Large intestine (tissue), 3 donors: ENCODE measurements at regions not wholly inside any gene's neighbourhood (a gene's known extent, or its start where the extent isn't known, plus 50 kb on each side); places are given as distances from the start of the nearest gene placed in this dataset.
A peak's percentile ranks its signal among the peaks of the same experiment; 100 is the strongest.
"Not testable (repeated sequence)": the region's sequence is repeated elsewhere in the genome, so short reads cannot be mapped to it uniquely, and the experiment has no call there.

Experiments
- DNase-seq, 2 donors: peaks; one replicate each; pipeline versions ENCODE4 v3.0.0 to v3.0.0-alpha.2; 2013
- H3K27ac ChIP-seq: one replicate; pipeline ENCODE4 v1.5.1; 2013; ENCODE audit warnings: low read length
- H3K27me3 ChIP-seq: 2 replicates; pipeline ENCODE4 v1.6.1; 2013; ENCODE audit warnings: low read length; ENCODE audit not compliant: control insufficient read depth, insufficient read depth
- H3K36me3 ChIP-seq: 2 replicates; pipeline ENCODE4 v1.6.1; 2013; ENCODE audit warnings: low read length; ENCODE audit not compliant: control insufficient read depth, insufficient read depth
- H3K4me1 ChIP-seq: one replicate; pipeline ENCODE4 v1.6.1; 2013; ENCODE audit warnings: low read length; ENCODE audit not compliant: control insufficient read depth, insufficient read depth
- H3K4me3 ChIP-seq: one replicate; pipeline ENCODE4 v1.5.1; 2013; ENCODE audit warnings: low read length
- H3K9me3 ChIP-seq: one replicate; pipeline ENCODE4 v1.6.1; 2013; ENCODE audit warnings: mild to moderate bottlenecking, low read depth, low read length, moderate library complexity; ENCODE audit not compliant: control insufficient read depth
- WGBS: methylation state at CpG from one replicate; pipeline ENCODE4 v1.1.5; 2013; ENCODE audit warnings: low lambda C conversion rate; ENCODE audit not compliant: insufficient coverage; 5-methylcytosine and 5-hydroxymethylcytosine counted together

- Histone ChIP-seq H3K4me1 (no peaks in the 10 kb centered on the region), H3K4me3 (no peak overlapping the region), H3K36me3 (no peaks in the 10 kb centered on the region), H3K27me3 (no peaks in the 10 kb centered on the region), H3K9me3 (peaks cover 7% of the 10 kb centered on the region), H3K27ac (no peak overlapping the region)
- DNase-seq: no peak
- whole genome bisulfite sequencing: no CpG with 5 or more reads among the region's 26 CpGs
Measured at GRCh38 chr18:78268226-78268988, 711.2 kb upstream of the SALL3 start.

DNA sequence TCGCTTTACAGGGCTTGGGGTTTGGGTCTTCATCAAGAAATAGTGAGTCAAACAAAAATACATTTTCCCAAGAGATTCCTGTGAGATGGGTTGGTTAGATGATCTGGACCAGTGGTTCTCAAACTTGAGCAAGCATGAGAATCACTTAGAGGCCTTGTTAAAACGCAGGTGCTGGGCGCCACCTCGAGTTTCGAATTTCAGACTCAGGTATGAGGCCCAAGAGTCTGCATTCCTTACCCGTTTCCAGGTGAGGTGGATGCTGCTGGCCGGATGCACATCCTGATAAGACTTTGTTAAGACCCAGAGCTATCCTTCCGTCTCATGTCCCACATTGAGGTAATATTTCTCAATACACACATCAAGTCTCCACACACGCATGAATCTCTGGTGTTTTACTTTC is 707.8 kb upstream of the SALL3 start:
- Histone ChIP-seq H3K4me1 (no peaks in the 10 kb centered on the region), H3K9me3 (peaks cover 7% of the 10 kb centered on the region), H3K4me3 (no peak overlapping the region), H3K36me3 (no peaks in the 10 kb centered on the region), H3K27ac (no peak overlapping the region), H3K27me3 (no peaks in the 10 kb centered on the region)
- DNase-seq: no peak
- WGBS: 100% methylated on average over 1 of the region's 9 CpGs

DNA sequence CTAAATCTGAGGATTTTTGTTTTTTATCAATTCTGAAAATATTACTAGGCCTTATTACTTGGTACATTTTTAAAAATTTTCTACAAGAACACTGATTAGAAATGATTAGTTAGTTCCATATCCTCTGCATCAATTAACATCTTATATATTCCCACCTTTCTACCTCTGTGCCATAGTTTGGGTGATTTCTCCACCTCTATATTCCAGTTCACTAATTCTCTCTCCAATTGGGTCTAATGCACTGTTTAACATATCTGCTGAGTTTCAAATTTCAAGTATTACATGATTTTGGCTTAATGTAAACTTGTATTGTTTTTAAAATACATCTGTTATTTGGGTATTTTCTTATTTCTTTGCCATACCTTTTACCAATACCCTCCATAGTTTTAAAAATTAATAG is 705.7 kb upstream of the SALL3 start:
- Histone ChIP-seq H3K4me3 (no peak overlapping the region), H3K27ac (no peak overlapping the region), H3K36me3 (no peaks in the 10 kb centered on the region), H3K9me3 (no peaks in the 10 kb centered on the region), H3K4me1 (no peaks in the 10 kb centered on the region), H3K27me3 (no peaks in the 10 kb centered on the region)
- no peak for DNase-seq

GRCh38 chr18:78283425-78283824 is 696.2 kb upstream of the SALL3 start:
- H3K9me3 ChIP-seq, H3K27me3 ChIP-seq, H3K27ac ChIP-seq, H3K4me3 ChIP-seq, H3K4me1 ChIP-seq, DNase-seq, H3K36me3 ChIP-seq: not testable (repeated sequence)
- 60% methylated on average over 2 of the region's 7 CpGs for WGBS

GRCh38 chr18:78292618-78293380 is 686.8 kb upstream of the SALL3 start:
- Histone ChIP-seq H3K9me3 (no peaks in the 10 kb centered on the region), H3K27ac (no peak overlapping the region), H3K27me3 (no peaks in the 10 kb centered on the region), H3K4me1 (no peaks in the 10 kb centered on the region), H3K36me3 (no peaks in the 10 kb centered on the region), H3K4me3 (no peak overlapping the region)
- DNase-seq: no peak
- 75% methylated on average over 4 of the region's 13 CpGs for WGBS

- H3K4me1 ChIP-seq: no peaks in the 10 kb centered on the region
- no peaks in the 10 kb centered on the region for H3K36me3 ChIP-seq
- H3K27me3 ChIP-seq: no peaks in the 10 kb centered on the region
- no peak for DNase-seq
- WGBS: 80% methylated on average over 3 of the region's 16 CpGs
- no peak overlapping the region for H3K4me3 ChIP-seq
- no peak overlapping the region for H3K27ac ChIP-seq
- H3K9me3 ChIP-seq: no peaks in the 10 kb centered on the region
Measured at GRCh38 chr18:78293540-78293939, 686.1 kb upstream of the SALL3 start.

DNA sequence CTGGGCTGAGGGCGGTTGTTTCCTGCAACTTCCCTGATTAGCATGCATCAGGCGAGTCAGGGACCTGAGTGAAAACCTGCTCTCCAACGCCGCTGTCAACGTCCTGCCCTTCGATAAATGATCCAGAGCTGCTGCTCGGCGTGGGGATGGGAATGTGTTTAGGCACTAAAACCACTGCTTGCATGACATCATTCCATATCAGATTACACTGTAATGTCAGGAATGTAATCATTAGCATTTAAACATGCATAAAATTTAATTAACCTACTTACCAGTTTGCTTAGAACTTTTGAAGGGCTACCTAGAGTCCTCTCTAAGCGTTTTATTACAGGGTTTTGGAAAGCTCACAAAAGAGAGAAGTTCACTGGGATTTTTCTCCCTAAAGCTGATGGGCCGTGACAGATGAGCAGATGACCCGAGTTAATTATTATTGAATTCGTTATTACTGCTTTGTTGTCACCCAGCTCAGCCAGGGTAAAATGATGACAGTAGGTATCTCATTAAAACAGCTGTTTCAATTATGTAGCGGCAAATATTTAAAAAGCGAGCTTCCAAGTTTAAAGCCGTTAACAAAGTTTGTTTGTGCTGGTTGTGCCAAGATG is 685.6 kb upstream of the SALL3 start:
- Histone ChIP-seq H3K4me1 (no peaks in the 10 kb centered on the region), H3K4me3 (no peak overlapping the region), H3K27ac (no peak overlapping the region), H3K27me3 (no peaks in the 10 kb centered on the region), H3K9me3 (no peaks in the 10 kb centered on the region), H3K36me3 (no peaks in the 10 kb centered on the region)
- WGBS: 40% methylated on average over 3 of the region's 15 CpGs
- DNase-seq: peak in 1 of 2 donors; percentile 14

- no peak overlapping the region for H3K27ac ChIP-seq
- no peaks in the 10 kb centered on the region for H3K9me3 ChIP-seq
- H3K4me1 ChIP-seq: no peaks in the 10 kb centered on the region
- H3K36me3 ChIP-seq: no peaks in the 10 kb centered on the region
- no peak overlapping the region for H3K4me3 ChIP-seq
- 90% methylated on average over 2 of the region's 8 CpGs for WGBS
- no peaks in the 10 kb centered on the region for H3K27me3 ChIP-seq
- DNase-seq: no peak
Measured at GRCh38 chr18:78295262-78295661, 684.4 kb upstream of the SALL3 start.

DNA sequence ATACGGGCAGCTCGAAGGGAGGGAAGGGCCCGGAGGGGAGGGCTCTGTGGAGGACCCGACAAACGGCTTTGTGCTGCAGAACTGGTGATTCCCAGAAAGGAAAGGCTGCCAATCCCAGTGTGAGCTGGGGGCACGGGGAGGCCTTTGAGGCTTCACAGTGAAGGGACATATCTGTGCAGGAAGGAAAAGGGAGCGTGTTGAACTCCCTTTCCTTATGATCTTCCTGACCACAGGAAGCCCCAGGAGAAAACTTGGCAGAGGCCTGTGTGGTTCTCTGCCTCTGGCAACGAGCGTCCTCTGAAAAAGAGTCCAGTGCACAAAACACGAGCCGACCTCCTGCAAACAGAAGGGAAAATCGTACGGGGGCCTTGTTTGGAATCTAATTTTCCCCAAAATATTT is 683.5 kb upstream of the SALL3 start:
- Histone ChIP-seq H3K36me3 (no peaks in the 10 kb centered on the region), H3K27me3 (no peaks in the 10 kb centered on the region), H3K4me3 (no peak overlapping the region), H3K27ac (no peak overlapping the region), H3K9me3 (no peaks in the 10 kb centered on the region), H3K4me1 (no peaks in the 10 kb centered on the region)
- DNase-seq: no peak
- WGBS: no CpG with 5 or more reads among the region's 13 CpGs

GRCh38 chr18:78297048-78297447 is 682.6 kb upstream of the SALL3 start:
- Histone ChIP-seq H3K27ac (no peak overlapping the region), H3K4me3 (no peak overlapping the region), H3K27me3 (no peaks in the 10 kb centered on the region), H3K4me1 (no peaks in the 10 kb centered on the region), H3K9me3 (no peaks in the 10 kb centered on the region), H3K36me3 (no peaks in the 10 kb centered on the region)
- no CpG with 5 or more reads among the region's 10 CpGs for WGBS
- no peak for DNase-seq
